SIG-M5 treated with dmso at 0.1 percent for 504 hours (cell line): ENCODE measurements at regions not wholly inside any gene's neighbourhood (a gene's known extent, or its start where the extent isn't known, plus 50 kb on each side); places are given as distances from the start of the nearest gene placed in this dataset.
"Not testable (repeated sequence)": the region's sequence is repeated elsewhere in the genome, so short reads cannot be mapped to it uniquely, and the experiment has no call there.

Source experiments
- DNase-seq: peaks from one replicate; lab custom pipeline; 2025; ENCODE audit not compliant: unreplicated experiment; lab: John Stamatoyannopoulos, UW

DNA sequence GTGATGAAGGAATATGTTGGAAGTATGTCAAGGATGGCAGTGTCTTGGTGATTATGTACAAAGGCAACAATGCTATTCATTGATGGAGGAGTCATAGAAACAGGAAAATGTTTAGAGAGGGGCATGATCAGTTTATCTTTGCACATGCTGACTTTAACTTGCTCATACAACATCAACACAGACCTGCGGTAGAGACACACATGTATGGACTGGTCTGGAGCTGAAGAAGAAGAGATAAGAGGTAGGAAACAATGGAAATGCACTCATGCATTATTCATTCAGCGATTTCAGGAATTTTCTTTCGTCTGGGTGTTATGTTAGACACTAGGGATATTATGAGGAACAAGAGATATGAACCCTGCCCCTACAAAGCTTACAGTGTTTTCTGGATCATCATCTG is 1252.3 kb upstream of the TENM3 start:
- DNase-seq = no peak

DNA sequence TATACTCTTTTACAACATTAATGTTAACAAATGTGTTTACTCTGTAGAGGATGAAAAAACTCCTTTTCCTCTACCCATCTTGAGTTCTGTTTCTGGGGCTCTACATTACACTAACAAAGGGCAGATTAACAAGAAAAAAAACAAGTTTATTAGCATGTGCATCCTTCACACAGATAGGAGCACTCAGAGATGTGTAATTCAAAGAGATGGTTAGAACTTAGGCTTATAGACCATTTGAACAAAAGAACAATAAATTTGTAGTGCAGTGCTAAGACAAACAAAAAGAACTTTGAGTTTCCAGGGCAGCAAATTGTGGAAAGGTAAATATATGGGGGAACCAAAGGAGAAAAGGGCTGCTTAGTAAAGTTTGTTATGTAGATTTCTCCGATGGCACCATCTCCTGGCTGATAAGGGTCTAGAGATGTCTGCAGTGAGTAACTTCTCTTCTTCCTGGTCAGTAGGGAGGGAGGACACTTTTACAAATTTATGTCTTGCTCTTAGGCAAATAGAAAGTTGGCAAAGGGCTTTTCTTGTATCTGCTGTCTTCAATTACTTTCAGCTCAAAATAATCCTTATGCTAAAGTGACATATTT is 1249.9 kb upstream of the TENM3 start:
- DNase-seq = no peak

DNA sequence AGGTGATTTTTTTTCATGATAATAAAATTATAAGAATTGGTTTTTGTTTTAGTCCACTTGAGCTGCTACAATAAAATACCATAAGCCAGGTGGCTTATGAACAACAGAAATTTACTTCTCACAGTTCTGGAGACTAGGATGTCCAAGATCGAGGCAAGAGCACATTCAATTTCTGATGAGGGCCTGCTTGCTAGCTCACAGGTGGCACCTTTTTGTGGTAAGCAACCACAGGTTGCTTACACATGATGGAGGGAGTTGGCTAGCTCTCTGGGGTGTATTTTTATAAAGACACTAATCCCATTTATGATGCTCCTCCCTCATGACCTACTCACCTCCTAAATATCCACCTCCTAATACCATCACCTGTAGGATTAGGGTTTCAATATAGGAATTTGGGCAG is 1248.5 kb upstream of the TENM3 start:
- DNase-seq = no peak

DNA sequence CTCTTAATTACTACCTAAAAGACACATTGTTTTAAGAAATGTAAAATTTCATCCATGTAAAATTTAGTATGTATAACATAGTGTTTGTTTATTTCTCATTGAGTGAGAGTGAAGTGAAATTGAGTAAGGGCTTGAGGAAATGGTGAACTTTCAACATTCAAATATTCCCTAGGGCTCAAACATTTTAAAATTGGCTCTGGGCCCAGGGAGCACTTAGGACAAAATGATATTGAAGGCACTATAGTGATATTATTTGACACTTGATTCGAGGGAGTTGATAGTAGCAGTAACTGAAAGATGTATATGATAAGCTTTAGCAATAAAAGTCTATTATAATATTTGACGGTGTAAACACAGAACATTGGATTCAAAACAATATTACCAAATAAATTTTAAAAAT is 1244.0 kb upstream of the TENM3 start:
- no peak for DNase-seq

DNA sequence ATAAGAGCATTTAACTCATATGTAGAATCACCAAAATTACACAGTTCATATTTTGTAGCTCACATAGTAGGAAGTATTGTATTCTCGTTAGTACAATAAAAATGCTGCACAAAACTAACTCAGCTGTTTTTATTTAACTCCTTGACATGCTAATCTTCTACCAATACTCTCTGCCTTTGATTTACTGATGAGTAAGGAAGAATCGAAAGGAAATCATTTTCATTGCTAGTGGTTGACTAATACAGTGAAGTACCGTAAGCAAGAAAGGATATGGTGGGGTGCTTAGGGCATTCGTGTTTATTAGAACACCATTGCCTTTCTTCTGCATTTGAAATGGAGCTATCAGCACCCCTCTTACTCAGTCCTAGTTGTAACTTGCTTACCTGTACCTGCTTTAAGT is 1239.1 kb upstream of the TENM3 start:
- DNase-seq = no peak

DNA sequence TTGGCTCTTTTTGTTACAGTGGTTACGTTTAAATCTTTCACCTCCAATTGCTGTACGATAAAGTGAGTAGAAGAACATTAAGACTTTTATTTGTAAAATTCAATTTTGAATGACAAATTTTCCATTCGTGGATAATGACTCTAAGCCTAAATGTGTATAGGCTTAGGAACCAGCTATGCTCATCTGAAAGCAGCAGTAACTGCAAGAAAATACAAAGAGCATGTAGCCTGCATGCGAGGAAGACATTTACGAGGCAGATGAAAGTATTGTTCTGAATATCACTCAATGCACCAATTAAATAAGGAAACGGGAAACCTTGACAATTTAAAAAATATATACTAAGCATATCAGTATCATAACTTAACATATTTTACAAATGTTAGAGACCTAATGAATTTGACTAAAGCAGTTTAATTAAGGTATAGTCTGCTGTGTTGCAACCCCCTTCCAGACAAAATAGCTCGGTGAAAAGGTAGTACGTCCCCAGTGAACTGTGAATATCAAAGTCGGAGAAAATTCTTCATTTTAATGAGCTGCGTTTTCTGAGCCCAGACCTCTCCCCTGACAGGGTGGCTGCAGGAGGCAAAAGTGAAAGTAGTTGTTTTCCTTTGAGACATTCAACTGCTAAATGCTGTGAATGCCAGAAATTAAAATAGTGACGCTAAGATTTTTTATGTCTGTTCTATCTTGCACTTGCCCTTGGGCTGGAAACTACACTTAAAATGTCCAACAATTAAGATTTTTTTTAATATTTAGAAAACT is 1236.5 kb upstream of the TENM3 start:
- DNase-seq = no peak

DNA sequence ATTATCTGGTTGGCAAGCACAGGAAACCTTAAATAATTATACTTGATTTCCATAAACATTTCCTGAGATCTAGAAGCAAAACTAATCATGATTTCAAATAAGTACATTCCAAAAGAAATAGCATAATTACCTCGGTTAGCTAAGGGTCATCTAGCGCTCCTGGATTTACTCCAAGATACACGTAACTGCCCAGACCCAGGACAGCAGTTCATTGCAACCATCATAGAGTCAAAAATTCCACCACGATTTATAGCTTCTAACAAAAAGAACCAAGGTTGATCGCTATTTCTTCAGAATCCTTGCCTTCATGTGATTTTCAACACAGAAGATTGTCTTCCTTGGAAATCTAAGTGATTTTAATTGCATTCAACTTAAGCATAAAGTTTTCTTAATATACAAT is 1235.5 kb upstream of the TENM3 start:
- no peak for DNase-seq

DNA sequence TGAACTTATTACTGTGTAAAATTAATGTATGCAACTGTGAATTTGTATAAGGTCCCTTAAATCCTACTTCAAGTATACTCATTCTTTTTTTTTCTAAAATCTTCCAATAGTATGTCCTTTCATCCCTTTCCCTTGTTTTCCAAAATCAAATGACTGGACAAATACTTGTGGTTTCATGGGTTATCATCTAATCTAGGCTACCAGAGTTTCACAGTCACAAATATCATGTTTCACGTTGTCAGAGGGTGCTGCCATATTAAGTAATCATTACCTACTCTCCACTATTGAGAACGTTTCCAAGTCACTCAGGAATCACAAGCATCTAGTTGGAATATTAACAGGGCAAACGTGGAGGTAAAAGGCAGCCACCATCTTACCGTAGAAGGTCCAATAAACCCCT is 1235.0 kb upstream of the TENM3 start:
- no peak for DNase-seq

DNA sequence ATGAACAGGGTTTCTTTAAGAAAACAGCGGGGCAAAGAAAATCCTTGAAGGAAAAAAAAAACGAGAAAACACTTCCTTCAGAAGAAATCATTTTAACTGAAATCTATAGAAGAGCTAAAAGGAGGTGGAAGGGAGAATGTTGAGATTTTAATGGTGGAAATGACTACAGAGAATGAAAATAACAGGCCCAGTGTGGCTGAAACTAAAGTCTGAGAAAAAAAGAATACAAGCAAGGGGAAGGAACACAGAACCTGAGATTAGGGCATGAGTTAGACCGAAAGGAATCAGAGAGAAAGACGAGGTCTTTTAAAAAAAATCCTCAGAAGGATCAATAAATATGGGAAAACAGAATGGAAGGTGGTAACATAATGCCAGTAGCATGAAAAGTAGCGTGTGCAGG is 1230.0 kb upstream of the TENM3 start:
- no peak for DNase-seq

DNA sequence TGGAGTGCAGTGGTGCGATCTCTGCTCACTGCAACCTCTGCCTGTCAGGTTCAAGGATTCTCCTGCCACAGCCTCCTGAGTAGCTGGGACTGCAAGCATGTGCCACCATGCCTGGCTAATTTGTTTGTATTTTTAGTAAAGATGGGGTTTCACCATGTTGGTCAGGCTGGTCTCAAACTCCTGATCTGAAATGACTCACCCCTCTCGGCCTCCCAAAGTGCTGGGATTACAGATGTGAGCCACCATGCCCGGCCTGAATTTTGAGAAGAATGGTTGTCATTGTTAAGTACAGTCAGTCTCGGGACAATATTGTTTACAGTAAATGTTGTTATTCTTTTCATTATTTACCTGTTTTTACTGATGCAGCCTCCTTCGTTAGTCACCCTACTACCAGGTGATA is 1226.2 kb upstream of the TENM3 start:
- no peak for DNase-seq

DNA sequence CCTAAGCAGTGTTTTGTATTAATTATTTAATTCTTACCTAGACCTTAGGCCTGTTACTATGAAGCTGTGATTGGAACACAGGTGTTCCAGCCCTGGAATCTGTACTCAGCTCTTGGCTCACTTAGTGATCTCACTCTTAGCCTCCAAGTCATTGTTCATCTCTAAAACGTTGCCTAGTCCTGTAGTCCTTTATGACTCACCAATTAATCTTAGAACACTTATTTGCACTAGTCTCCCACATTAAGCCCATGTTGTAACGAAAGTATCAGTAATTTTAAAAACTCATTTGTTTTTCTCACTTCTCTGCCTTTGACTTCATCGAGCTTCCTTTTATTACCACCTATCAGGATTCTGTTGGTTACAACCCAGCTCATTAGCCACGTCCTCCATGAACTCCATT is 1224.7 kb upstream of the TENM3 start:
- no peak for DNase-seq

DNA sequence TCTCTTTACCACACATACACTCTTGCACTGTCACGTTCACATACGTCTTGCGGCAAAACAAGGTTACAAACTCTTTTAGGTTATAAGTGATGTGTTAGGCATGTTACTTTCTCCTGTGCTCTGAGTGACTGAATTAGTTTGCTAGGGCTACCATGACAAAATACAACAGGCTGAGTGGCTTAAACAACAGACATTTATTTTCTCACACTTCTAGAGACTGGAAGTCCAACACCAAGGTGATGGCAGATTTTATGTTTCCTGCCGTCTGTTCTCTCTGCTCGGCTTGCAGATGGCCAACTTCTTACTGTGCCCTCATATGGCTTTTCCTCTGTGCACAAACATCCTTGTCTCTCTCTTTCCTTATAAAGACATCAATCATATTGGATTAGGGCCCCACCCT is 1224.3 kb upstream of the TENM3 start:
- DNase-seq = no peak

DNA sequence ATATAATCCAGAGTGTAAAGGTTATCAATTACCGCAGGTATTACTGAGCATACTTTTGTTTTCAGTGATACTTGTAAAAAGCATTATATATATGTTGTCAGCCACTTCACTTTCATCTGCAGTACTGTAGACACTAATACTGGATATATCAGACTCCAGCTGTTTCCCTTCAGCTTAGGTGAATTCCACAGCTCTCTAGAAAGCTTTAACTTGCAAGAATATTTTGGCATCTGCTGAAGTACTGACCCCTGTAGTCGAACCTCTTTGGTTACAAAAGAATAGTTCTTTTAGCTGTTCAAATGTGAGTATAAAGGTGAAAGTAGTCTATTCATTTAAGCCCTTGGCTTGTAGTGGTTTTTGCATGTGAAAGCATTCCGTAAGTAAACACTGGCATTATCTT is 1222.7 kb upstream of the TENM3 start:
- DNase-seq = no peak

DNA sequence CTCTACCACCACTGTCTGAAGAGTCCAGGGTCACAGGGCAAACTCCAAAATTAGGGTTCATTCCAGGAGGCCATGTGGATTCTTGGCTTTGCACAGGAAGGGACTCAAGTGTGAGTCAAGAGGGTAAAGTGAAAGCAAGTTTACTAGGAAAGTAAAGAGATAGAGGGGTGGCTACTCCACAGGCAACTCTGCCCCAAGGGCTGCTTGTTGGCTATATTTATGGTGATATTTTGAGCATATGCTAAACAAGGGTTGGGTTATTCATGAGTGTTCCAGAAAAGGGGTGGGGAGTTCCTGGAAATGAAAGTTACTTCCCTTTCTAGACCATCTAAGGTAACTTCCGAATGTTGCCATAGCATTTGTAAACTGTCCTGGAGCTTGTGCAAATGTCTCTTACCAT is 1222.0 kb upstream of the TENM3 start:
- DNase-seq = no peak

DNA sequence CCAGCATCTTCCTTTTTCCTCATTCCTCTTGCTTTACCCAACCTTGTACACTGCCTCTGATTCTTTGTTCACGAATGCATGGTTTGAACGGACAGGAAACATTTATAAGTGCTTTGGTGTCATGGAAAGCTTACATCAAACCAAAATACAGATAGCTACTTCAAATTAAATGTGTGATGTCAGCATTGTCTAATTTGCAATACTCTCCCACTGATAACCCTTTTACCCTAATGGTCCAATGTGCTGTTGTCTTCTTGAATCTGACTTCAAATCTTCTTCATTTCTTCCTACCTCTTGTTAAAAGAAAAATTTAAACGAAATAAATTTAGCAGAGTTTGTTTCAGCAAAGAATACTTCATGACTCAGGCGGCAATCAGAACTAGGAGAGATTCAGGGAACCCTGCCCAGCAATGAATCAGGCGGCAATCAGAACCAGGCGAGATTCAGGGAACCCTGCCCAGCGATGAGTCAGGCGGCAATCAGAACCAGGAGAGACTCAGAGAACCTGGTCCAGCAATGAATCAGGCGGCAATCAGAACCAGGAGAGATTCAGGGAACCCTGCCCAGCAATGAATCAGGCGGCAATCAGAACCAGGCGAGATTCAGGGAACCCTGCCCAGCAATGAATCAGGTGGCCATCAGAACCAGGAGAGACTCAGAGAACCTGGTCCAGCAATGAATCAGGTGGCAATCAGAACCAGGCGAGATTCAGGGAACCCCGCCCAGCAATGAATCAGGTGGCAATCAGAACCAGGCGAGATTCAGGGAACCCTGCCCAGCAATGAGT is 1212.9 kb upstream of the TENM3 start:
- not testable (repeated sequence) for DNase-seq

DNA sequence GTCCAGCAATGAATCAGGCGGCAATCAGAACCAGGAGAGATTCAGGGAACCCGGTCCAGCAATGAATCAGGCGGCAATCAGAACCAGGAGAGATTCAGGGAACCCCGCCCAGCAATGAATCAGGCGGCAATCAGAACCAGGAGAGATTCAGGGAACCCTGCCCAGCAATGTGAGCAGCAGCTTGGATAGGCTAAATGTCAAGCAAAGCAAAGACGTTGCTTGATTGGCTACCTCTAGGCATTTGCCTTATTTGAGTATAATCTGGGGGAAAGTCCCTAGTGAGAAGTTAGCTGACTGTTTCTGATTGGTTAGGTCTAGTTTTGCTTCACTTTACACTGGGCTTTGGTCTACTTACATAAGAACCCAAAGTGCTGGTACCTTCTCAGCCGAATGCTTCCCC is 1212.2 kb upstream of the TENM3 start:
- DNase-seq = no peak

DNA sequence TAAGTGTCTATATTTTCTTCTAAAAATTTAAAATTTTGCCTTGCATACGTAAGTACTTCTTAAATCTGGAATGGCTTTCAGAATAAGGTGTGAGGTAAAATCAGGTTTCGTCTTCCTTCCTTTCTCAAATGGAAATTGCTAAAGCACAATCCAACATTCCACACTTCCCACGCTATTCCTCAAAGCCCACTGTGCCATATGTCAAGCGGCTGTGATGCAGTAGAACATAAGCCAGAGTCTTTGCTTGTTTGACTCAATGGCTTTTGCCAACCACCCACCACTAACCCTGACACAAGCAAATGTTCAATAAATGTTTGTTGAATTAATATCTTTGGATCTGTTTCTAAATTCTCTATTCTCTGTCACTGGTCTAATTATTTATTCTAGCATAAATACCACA is 1199.7 kb upstream of the TENM3 start:
- DNase-seq = no peak

DNA sequence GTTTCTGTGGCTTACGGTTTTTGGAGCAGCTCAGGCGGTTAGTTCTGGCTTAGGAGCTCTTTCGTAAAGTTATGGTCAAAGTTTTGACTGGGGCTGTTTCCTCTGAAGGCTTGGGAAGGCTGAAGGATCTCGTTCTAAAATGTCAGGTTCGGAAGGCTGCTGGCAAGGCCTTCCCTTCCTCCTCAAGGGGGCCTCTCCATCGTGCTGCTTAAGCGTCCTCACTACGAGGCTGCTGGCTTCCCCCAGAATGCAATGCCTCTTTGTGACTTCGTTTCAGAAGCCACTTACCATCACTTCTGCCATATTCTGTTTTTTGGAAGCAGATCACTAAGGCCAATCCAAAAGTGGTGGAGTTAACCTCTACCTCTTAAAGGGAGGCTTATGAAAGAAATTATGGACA is 1196.4 kb upstream of the TENM3 start:
- DNase-seq = no peak

DNA sequence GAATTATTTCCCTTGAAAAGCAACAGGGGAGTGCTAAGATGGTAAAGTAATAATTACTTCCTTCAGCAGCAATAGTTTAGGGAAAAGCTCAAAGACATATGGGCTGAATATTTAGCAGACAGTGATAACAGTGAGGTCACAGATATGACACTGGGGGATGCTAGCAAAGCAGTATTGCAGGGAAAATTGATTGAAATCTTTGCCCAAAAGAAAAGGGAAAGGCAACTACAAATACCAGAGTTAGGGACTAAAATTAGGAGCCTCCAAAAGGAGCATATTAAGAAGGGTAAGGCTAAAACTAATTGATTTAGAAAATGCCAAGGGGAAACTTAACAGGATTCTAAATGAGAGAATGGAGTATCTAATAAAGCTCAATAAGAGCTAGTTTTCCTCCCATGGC is 1191.3 kb upstream of the TENM3 start:
- no peak for DNase-seq

DNA sequence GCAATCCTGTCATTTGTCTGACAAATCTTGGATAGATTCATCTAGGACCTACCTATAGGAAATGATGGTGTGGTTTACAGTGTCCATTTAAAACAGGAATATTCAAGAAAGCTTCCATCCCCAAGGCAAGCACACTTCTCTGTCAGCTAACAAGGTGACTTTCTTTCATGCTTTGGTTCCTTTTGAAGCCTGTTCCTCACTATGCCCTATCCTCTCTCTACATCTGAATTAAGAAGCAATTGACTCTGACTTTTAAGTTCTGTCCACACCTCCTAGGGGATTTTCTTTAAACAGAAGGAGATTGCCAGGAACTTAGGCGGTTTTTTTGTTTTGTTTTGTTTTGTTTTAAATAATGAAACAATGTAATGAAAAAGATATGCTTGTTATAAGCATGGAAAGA is 1181.4 kb upstream of the TENM3 start:
- DNase-seq = no peak

DNA sequence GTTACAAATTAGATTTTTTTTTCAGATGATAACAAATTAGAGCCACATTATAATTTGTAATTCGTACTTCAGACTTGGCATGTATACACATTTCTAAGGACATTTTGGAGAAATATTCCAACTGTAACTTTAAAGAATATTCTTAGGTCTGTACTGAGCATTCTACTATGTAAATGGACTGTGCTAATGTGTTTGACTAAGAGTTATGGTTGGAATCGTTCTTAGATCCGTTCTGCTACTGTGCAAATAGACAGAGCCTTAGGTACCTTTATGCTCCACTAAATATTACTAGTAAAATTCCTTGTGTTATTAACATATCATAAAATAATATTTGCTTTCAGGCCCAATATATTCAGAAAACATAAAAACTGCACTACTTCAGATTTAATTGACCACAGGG is 1180.0 kb upstream of the TENM3 start:
- no peak for DNase-seq

DNA sequence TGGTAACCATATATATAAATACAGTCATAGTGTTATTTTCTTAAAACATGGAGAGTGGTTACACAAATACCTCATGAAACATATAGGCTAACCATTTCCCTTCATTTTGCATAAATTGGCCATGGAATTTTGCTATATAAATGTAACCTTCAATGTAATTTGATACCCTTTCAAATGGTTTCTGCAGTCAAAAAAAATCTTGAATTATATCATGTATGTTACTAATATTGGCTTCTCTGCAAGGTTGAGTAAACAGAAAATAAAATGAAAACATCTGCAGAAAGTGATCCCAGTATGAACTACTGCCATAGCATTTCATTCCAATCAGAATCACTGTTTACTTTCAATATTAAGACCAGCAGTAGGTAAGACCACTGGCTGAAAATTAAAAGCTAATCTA is 1165.9 kb upstream of the TENM3 start:
- no peak for DNase-seq
